ENCODE measurements at regions not wholly inside any gene's neighbourhood (a gene's known extent, or its start where the extent isn't known, plus 50 kb on each side); places are given as distances from the start of the nearest gene placed in this dataset.
"Not testable (repeated sequence)": the region's sequence is repeated elsewhere in the genome, so short reads cannot be mapped to it uniquely, and the experiment has no call there.

GRCh38 chr10:78664929-78665553 is 403.7 kb upstream of the ZMIZ1 start:
- Mint-ChIP-seq H3K27ac (no peak overlapping the region), H3K4me1 (no peaks in the 10 kb centered on the region), H3K36me3 (no peaks in the 10 kb centered on the region), H3K9me3 (peaks cover 3% of the 10 kb centered on the region), H3K4me3 (no peak overlapping the region)
- DNase-seq (ENCODE audit: low spot score in 2 of 2): no peak
- no peak for ATAC-seq

GRCh38 chr10:78672918-78673317 is 395.8 kb upstream of the ZMIZ1 start:
- Mint-ChIP-seq H3K9me3 (no peaks in the 10 kb centered on the region), H3K27ac (no peak overlapping the region), H3K4me1 (no peaks in the 10 kb centered on the region), H3K36me3 (no peaks in the 10 kb centered on the region), H3K4me3 (no peak overlapping the region)
- DNase-seq (ENCODE audit: low spot score in 2 of 2) (no peak), ATAC-seq (no peak)

- not testable (repeated sequence) for ATAC-seq; H3K4me3 Mint-ChIP-seq; H3K4me1 Mint-ChIP-seq; H3K36me3 Mint-ChIP-seq; H3K27ac Mint-ChIP-seq; DNase-seq (ENCODE audit: low spot score in 2 of 2); H3K9me3 Mint-ChIP-seq
These were observed 387.6 kb upstream of the ZMIZ1 start for GRCh38 chr10:78681141-78681540.

GRCh38 chr10:78681986-78682385 is 386.8 kb upstream of the ZMIZ1 start:
- H3K4me1 Mint-ChIP-seq; H3K36me3 Mint-ChIP-seq; H3K27ac Mint-ChIP-seq; ATAC-seq; H3K9me3 Mint-ChIP-seq; H3K4me3 Mint-ChIP-seq; DNase-seq (ENCODE audit: low spot score in 2 of 2): not testable (repeated sequence)

GRCh38 chr10:78684947-78685346 is 383.8 kb upstream of the ZMIZ1 start:
- H3K27ac Mint-ChIP-seq: no peak overlapping the region
- ATAC-seq (no peak), DNase-seq (ENCODE audit: low spot score in 2 of 2) (no peak)
- H3K4me3 Mint-ChIP-seq: no peak overlapping the region
- H3K4me1 Mint-ChIP-seq: no peaks in the 10 kb centered on the region
- no peaks in the 10 kb centered on the region for H3K9me3 Mint-ChIP-seq
- H3K36me3 Mint-ChIP-seq: no peaks in the 10 kb centered on the region

DNA sequence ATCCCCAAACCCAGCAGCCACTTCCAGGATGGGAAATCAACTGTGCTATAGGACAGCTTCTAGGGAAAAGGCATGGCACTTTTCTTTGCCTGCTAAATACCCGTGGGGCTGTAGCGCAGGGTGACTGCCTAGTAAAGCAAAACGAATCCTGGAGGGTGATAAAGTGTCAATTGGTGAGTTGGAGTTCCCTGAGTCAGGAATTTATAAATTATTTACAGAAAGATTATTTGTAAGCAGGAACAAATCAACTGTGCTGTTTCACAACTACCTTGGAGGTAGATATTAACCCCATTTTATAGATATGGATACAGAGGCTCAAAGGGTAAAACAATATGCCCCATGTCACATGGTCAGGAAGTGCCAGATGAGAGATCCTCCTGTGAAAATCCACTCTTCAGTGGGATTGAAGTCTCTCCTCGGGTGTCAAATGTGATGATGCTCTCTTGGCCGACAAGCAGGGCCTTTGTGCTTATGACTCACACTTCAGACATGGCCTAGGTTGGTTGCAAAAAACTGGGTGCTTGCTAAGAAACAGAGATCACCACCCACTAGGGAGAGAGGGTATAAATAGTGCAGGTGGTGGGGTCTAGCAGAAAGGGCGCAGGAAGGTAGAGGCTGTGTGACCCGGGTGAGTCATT is 383.2 kb upstream of the ZMIZ1 start:
- ATAC-seq (no peak), DNase-seq (ENCODE audit: low spot score in 2 of 2) (no peak)
- H3K36me3 Mint-ChIP-seq: no peaks in the 10 kb centered on the region
- H3K4me3 Mint-ChIP-seq: no peak overlapping the region
- no peak overlapping the region for H3K27ac Mint-ChIP-seq
- H3K9me3 Mint-ChIP-seq: no peaks in the 10 kb centered on the region
- H3K4me1 Mint-ChIP-seq: no peaks in the 10 kb centered on the region

- DNase-seq (ENCODE audit: low spot score in 2 of 2) (no peak), ATAC-seq (no peak)
- Mint-ChIP-seq H3K27ac (no peak overlapping the region), H3K4me1 (no peaks in the 10 kb centered on the region), H3K9me3 (no peaks in the 10 kb centered on the region), H3K36me3 (no peaks in the 10 kb centered on the region), H3K4me3 (no peak overlapping the region)
These were observed 382.2 kb upstream of the ZMIZ1 start for GRCh38 chr10:78686444-78687060.

- Mint-ChIP-seq H3K4me3 (no peak overlapping the region), H3K36me3 (no peaks in the 10 kb centered on the region), H3K9me3 (no peaks in the 10 kb centered on the region), H3K4me1 (no peaks in the 10 kb centered on the region), H3K27ac (no peak overlapping the region)
- DNase-seq (ENCODE audit: low spot score in 2 of 2) (no peak), ATAC-seq (no peak)
These were observed 381.1 kb upstream of the ZMIZ1 start for GRCh38 chr10:78687626-78688025.

DNA sequence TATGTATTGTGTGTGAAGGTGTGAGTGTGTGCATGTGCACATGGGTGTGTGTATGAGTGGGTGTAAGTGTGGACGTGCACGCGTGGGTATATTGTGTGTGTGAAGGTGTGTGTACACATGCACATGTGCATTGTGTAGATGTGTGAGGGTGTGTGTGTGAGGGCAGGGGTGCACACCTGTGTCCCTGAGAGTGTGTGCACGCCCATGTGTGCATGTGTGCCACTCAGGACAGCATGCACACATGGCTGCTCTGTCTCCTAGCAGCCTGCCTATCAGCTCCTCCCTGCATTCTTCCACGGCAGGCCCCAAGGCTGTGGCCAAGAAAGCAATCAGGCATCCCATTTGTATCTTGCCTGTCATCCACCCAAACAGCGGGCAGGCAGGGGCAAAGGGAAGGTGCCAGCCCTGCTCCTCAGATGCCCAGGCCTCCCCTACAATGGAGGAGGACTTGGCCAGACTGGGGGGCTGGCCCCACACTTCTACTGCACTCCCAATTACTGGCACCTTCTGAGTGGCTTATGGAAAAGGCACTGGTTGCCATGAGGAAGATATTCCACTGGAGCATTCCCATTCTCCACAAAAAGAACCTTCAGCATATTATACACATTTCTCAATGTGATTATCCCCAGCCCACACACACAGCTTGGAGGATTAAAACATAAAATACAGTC is 380.4 kb upstream of the ZMIZ1 start:
- Mint-ChIP-seq H3K36me3 (no peaks in the 10 kb centered on the region), H3K27ac (no peak overlapping the region), H3K4me1 (no peaks in the 10 kb centered on the region), H3K4me3 (no peak overlapping the region), H3K9me3 (no peaks in the 10 kb centered on the region)
- ATAC-seq (no peak), DNase-seq (ENCODE audit: low spot score in 2 of 2) (no peak)

- no peak for ATAC-seq
- Mint-ChIP-seq H3K4me1 (no peaks in the 10 kb centered on the region), H3K27ac (no peak overlapping the region), H3K4me3 (no peak overlapping the region), H3K36me3 (no peaks in the 10 kb centered on the region), H3K9me3 (no peaks in the 10 kb centered on the region)
- DNase-seq (ENCODE audit: low spot score in 2 of 2): no peak
These were observed 379.7 kb upstream of the ZMIZ1 start for GRCh38 chr10:78688901-78689583.

DNA sequence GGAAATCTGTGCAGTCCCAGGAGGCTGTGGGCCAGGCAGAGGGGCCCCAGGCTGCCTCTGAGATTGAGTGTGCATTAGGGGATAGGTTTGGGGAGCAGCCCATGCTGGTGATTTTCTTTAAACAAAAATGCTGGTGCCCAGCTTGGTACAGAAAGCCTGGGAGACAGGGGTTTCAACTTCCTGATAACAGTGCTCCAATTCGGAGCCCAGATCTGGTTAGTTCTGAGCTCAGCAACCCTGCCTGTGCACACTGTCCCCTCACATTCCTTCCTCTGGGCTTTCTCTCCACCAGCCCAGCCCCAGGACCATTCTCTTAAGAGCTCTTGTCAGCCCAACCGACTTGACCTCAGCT is 379.2 kb upstream of the ZMIZ1 start:
- no peak overlapping the region for H3K27ac Mint-ChIP-seq
- ATAC-seq: no peak
- DNase-seq (ENCODE audit: low spot score in 2 of 2): no peak
- H3K9me3 Mint-ChIP-seq: no peaks in the 10 kb centered on the region
- no peak overlapping the region for H3K4me3 Mint-ChIP-seq
- no peaks in the 10 kb centered on the region for H3K4me1 Mint-ChIP-seq
- H3K36me3 Mint-ChIP-seq: no peaks in the 10 kb centered on the region

DNA sequence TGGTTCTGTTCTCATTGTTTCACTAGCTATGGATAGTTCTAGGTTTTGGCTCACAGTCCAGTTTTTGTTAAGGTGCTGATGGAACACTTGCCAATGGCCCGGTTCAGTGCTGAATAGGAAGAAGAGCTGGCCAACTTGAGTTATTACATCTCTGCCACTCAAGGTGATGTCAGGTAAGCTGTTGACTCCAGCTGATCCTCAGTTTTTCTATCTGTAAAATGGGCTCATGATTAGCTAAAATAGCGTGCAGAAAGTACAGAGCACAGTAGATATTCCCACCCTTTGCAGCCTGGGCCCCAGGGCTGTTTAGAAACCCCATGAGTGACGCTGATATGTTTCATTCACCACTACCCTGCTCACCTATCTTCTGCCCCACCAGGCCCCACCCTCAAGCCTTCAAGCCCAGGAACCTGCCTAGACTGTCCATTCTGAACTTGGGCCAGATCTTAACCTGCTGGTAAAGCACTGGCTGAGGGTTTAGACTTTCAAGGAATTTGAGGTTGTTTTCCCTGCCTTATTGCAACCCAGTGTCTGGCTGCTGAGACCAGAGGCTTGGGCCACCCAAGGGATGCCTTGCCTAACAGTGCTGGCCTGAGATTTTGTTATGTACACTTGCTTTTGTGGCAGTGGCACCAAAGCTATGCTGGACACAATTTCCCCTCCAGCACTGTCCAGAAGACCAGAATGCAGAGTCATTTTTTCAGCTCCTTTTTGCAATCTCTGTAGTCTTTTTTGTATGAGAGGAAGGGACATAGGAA is 378.2 kb upstream of the ZMIZ1 start:
- no peaks in the 10 kb centered on the region for H3K9me3 Mint-ChIP-seq
- no peak for DNase-seq (ENCODE audit: low spot score in 2 of 2)
- H3K4me1 Mint-ChIP-seq: no peaks in the 10 kb centered on the region
- no peak overlapping the region for H3K4me3 Mint-ChIP-seq
- no peak overlapping the region for H3K27ac Mint-ChIP-seq
- no peaks in the 10 kb centered on the region for H3K36me3 Mint-ChIP-seq
- no peak for ATAC-seq

- no peak overlapping the region for H3K4me3 Mint-ChIP-seq
- H3K27ac Mint-ChIP-seq: no peak overlapping the region
- ATAC-seq: no peak
- no peak for DNase-seq (ENCODE audit: low spot score in 2 of 2)
- no peaks in the 10 kb centered on the region for H3K36me3 Mint-ChIP-seq
- no peaks in the 10 kb centered on the region for H3K4me1 Mint-ChIP-seq
- no peaks in the 10 kb centered on the region for H3K9me3 Mint-ChIP-seq
These were observed 377.3 kb upstream of the ZMIZ1 start for GRCh38 chr10:78691301-78692030.

DNA sequence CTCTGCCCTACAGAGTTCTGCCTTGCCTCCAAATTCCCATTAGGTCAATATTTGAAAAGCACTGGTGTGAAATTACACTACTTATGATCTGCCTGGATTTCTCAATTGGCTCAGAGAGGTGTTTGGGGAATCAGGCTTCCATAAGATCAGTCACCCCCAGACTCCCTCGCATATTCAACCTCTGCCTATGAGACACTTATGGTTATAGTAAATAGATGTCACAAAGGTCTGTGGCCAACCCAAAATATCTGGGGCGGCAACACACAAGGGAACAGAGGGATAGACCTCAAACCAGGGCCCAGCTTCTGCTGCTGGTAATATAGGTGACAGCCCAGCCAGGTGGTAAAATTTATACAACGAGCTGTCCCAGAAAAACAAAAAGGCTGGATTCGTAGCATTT is 376.7 kb upstream of the ZMIZ1 start:
- Mint-ChIP-seq H3K4me1 (no peaks in the 10 kb centered on the region), H3K27ac (no peak overlapping the region), H3K4me3 (no peak overlapping the region), H3K36me3 (no peaks in the 10 kb centered on the region), H3K9me3 (no peaks in the 10 kb centered on the region)
- DNase-seq (ENCODE audit: low spot score in 2 of 2): no peak
- ATAC-seq: no peak
